K562 (cell line): ENCODE measurements at regions not wholly inside any gene's neighbourhood (a gene's known extent, or its start where the extent isn't known, plus 50 kb on each side); places are given as distances from the start of the nearest gene placed in this dataset.

Experiments
- ZBTB17 ChIP-seq: fragments of 450-650 bp; formaldehyde crosslinking; IDR thresholded peaks from 2 replicates; pipeline ENCODE4 v1.4.0; 2020; ENCODE audit warnings: mild to moderate bottlenecking
- ZNF212 ChIP-seq: fragments of 450-650 bp; formaldehyde crosslinking; IDR thresholded peaks from 2 replicates; pipeline ENCODE4 v1.4.0; 2020; ENCODE audit warnings: mild to moderate bottlenecking
- TF ChIP-seq, protein P1 (sequence below): fragments of 450-650 bp; IDR thresholded peaks from 2 replicates; pipeline ENCODE4 v1.6.1; 2016; ENCODE audit warnings: low read depth

DNA sequence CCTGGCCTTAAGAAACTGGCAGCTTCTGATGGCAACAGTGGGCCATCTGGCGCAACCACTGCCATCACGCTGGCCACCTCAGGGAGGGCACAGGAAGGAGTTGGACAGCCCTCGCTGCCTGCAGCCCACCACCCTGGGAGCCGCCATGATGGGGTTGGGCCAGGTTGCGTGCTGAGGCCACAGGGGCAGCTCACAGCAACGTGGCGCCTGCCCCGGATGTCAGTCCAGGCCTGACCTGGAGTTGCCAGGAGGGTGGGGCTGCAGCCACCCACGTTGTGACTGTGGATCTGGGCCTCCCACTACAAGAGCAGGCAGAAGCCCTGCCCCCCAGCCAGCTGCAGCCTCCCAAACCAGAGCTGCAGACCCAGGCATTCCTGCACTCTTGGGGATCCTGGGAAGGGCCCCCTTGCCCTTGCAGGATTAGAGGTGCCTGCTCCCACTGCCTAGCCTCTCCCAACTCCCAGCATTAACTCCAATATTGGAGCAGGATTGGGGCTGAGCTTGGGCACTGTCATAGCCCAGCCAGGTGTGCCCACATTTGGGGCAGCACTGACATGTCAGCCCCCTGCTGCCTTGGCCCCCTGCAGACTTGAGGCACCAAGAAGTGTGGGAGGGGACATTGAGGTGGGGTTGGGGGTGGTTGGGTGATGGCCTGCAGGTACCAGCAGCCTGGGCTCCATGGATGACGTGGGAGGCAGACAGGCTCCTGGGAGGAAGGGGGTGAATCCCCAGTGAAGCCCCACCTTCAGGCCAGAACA, 468.9 kb upstream of the CCDC54 start (continued):
- TF ChIP-seq ZBTB17 (CRISPR knock-in tag) (no peak), ZNF212 (no peak)
- TF ChIP-seq, protein P1, sequence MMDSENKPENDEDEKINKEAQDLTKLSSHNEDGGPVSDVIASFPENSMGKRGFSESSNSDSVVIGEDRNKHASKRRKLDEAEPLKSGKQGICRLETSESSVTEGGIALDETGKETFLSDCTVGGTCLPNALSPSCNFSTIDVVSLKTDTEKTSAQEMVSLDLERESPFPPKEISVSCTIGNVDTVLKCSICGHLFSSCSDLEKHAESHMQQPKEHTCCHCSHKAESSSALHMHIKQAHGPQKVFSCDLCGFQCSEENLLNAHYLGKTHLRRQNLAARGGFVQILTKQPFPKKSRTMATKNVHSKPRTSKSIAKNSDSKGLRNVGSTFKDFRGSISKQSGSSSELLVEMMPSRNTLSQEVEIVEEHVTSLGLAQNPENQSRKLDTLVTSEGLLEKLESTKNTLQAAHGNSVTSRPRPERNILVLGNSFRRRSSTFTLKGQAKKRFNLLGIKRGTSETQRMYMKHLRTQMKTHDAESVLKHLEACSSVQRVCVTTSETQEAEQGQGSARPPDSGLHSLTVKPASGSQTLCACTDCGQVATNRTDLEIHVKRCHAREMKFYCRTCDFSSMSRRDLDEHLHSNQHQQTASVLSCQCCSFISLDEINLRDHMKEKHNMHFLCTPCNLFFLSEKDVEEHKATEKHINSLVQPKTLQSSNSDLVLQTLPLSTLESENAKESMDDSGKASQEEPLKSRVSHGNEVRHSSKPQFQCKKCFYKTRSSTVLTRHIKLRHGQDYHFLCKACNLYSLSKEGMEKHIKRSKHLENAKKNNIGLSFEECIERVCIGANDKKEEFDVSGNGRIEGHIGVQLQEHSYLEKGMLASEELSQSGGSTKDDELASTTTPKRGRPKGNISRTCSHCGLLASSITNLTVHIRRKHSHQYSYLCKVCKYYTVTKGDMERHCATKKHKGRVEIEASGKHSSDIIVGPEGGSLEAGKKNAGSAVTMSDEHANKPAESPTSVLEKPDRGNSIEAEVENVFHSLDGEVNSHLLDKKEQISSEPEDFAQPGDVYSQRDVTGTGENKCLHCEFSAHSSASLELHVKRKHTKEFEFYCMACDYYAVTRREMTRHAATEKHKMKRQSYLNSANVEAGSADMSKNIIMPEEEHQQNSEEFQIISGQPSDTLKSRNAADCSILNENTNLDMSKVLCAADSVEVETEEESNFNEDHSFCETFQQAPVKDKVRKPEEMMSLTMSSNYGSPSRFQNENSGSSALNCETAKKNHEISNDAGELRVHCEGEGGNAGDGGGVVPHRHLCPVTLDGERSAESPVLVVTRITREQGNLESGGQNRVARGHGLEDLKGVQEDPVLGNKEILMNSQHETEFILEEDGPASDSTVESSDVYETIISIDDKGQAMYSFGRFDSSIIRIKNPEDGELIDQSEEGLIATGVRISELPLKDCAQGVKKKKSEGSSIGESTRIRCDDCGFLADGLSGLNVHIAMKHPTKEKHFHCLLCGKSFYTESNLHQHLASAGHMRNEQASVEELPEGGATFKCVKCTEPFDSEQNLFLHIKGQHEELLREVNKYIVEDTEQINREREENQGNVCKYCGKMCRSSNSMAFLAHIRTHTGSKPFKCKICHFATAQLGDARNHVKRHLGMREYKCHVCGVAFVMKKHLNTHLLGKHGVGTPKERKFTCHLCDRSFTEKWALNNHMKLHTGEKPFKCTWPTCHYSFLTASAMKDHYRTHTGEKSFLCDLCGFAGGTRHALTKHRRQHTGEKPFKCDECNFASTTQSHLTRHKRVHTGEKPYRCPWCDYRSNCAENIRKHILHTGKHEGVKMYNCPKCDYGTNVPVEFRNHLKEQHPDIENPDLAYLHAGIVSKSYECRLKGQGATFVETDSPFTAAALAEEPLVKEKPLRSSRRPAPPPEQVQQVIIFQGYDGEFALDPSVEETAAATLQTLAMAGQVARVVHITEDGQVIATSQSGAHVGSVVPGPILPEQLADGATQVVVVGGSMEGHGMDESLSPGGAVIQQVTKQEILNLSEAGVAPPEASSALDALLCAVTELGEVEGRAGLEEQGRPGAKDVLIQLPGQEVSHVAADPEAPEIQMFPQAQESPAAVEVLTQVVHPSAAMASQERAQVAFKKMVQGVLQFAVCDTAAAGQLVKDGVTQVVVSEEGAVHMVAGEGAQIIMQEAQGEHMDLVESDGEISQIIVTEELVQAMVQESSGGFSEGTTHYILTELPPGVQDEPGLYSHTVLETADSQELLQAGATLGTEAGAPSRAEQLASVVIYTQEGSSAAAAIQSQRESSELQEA = no peak
- TF ChIP-seq, all 486 proteins: peak for 0
